ENCODE measurements at regions not wholly inside any gene's neighbourhood (a gene's known extent, or its start where the extent isn't known, plus 50 kb on each side); places are given as distances from the start of the nearest gene placed in this dataset.

- DNase-seq (ENCODE audit: low read depth, low spot score) = no peak
Observed at GRCh38 chr2:61722318-61722717, 131.5 kb downstream of the FAM161A start.

DNA sequence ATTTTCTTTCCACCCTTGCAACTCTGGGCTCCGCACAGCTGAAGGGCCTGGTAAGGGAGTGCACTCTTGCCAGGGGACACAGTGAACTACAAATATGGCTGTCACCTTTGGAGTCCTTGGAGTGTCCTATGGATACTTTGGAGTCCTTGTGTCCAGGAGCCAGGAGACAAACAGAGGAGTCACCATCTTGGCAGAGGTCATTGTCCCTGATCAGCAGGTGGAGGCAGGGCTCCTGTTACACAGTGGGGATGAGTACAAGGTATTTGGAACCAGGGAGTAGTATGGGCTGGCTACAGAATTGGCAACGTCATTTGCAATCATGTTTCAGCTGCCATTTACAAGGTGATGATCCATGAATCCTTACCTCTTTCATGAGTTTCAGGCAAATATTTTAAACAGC, 132.5 kb downstream of the FAM161A start:
- DNase-seq (ENCODE audit: low read depth, low spot score) = no peak

- no peak for DNase-seq (ENCODE audit: low read depth, low spot score)
Observed at GRCh38 chr2:61720911-61721310, 132.9 kb downstream of the FAM161A start.

- DNase-seq (ENCODE audit: low read depth, low spot score) = no peak
Observed at GRCh38 chr2:61718965-61719364, 134.9 kb downstream of the FAM161A start.

GRCh38 chr2:61715506-61715905, 138.4 kb downstream of the FAM161A start:
- no peak for DNase-seq (ENCODE audit: low read depth, low spot score)

GRCh38 chr2:61714210-61714609, 139.7 kb downstream of the FAM161A start:
- DNase-seq (ENCODE audit: low read depth, low spot score) = no peak

GRCh38 chr2:61713457-61713856, 140.4 kb downstream of the FAM161A start:
- no peak for DNase-seq (ENCODE audit: low read depth, low spot score)

- DNase-seq (ENCODE audit: low read depth, low spot score) = no peak
Observed at GRCh38 chr2:61712060-61712459, 141.8 kb downstream of the FAM161A start.

DNA sequence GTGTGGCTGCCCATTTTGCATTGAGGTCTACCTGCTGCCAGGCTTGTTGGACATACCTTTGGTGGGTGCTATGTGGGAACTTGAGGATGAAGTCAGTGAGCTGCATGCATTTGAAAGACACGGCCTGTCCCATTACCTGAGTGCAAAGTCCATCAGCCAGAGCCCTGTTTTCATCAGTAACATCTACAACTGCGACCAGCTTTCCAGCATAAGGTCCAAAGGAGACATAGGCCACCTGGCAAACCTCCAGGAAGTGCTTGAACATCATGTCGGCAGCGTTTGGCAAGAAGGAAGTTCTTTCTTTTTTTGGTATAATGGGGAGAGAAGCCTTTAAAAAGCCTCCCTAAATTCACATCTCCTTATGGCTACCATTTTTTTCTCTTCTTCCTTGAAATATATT, 143.1 kb downstream of the FAM161A start:
- no peak for DNase-seq (ENCODE audit: low read depth, low spot score)

DNA sequence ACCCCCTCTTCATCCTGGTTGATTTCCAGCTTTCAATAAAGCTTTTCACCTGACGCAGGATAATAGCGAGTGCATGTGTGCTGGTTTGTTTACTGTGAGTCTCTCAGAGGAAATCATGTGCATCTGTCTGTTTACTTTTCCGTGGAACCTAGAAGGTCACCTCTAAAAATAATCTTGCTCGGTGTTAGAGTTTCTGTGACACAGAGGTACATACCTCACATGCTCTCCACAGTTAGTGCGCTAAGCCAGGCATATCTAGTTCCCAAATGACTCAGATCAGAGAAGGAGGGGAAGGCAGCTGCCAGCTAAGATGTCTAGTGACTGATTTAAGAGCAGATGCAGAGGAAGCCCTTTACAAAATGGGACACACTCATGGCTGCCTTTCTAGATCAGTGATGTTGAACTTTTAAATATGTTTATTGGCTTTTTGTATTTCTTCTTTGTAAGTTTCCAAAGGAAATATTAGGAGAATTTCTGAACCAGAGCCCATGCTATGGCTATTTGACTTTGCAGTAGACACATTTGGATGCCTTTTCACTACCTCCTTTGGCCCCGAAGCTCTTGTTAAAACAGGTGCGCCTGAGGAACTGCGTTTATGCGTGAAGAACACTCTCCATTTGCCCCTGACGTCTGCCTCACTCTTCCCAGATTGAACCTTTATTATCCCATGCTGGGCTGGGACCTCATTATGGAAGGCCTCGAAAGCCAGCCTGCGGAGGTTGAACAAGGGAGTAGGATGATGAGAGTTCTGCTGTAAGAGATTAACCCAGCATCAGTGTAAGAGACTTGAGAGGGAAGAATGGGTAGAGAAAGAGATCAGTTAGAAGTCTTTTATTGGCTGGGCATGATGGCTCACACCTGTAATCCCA, 145.6 kb downstream of the FAM161A start:
- no peak for DNase-seq (ENCODE audit: low read depth, low spot score)

- DNase-seq (ENCODE audit: low read depth, low spot score) = no peak
Observed at GRCh38 chr2:61705625-61706024, 148.2 kb downstream of the FAM161A start.

DNA sequence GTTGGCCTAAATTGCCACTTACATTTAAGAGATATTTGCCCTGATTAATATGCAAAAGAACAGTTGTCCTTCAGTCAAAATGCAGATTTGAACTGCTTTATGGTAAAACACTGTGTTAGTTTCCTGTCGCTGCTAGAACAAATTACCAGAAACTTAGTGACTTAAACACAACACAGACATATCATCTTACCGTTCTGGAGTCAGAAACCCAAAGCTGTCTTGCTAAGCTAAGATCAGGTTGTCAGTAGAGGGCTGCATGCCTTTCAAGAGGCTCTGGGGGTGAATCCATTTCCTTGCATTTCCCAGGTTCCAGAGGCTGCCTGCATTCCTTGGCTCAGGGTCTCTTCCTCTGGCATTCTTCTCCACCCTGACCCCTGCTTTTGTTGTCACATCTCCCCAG, 149.5 kb downstream of the FAM161A start:
- DNase-seq (ENCODE audit: low read depth, low spot score) = no peak

- DNase-seq (ENCODE audit: low read depth, low spot score) = no peak
Observed at GRCh38 chr2:61702088-61702467, 151.8 kb downstream of the FAM161A start.

DNA sequence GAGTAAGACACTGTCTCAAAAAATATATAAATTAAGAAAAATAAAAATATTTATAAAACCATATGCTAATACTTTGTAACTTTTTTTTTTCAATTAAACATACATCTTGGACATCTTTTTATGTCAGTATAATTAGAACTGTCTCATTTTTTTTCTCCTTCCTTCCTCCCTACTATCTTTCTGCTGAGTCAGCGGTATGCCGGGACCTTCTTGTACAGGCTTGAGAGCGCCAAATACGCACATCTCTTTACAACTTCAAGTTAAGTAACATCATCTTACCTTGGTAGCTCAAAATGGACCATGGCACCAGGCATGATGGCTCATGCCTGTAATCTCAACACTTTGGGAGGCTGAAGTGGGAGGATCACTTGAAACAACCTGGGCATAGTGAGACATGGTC, 153.4 kb downstream of the FAM161A start:
- DNase-seq (ENCODE audit: low read depth, low spot score) = no peak

GRCh38 chr2:61694312-61695274, 156.4 kb upstream of the XPO1 start:
- DNase-seq (ENCODE audit: low read depth, low spot score) = peak; percentile 53

- DNase-seq (ENCODE audit: low read depth, low spot score) = no peak
Observed at GRCh38 chr2:61693744-61694143, 155.6 kb upstream of the XPO1 start.

GRCh38 chr2:61690078-61690596, 152.0 kb upstream of the XPO1 start:
- DNase-seq (ENCODE audit: low read depth, low spot score) = no peak

GRCh38 chr2:61689568-61689967, 151.4 kb upstream of the XPO1 start:
- no peak for DNase-seq (ENCODE audit: low read depth, low spot score)

GRCh38 chr2:61688369-61689334, 150.5 kb upstream of the XPO1 start:
- no peak for DNase-seq (ENCODE audit: low read depth, low spot score)

- DNase-seq (ENCODE audit: low read depth, low spot score) = no peak
Observed at GRCh38 chr2:61679096-61679495, 140.9 kb upstream of the XPO1 start.

- DNase-seq (ENCODE audit: low read depth, low spot score) = no peak
Observed at GRCh38 chr2:61677942-61678341, 139.8 kb upstream of the XPO1 start.

Data from activated naive CD8-positive, alpha-beta T cell treated with anti-CD3 and anti-CD28 coated beads, Interleukin-2, amount 50 U/mL, for 16 hours (primary cell).